Ectodermal cell (in vitro differentiated cells): ENCODE measurements at regions not wholly inside any gene's neighbourhood (a gene's known extent, or its start where the extent isn't known, plus 50 kb on each side); places are given as distances from the start of the nearest gene placed in this dataset.

ENCODE experiments used
- H3K27ac ChIP-seq: 2 replicates; pipeline ENCODE4 v1.7.0; 2013; ENCODE audit warnings: mild to moderate bottlenecking, low read depth, low read length; ENCODE audit not compliant: insufficient read depth, poor library complexity, severe bottlenecking
- H3K27me3 ChIP-seq: 2 replicates; pipeline ENCODE4 v1.7.0; 2013; ENCODE audit warnings: mild to moderate bottlenecking, low read length; ENCODE audit not compliant: insufficient read depth, control insufficient read depth, poor library complexity, severe bottlenecking
- H3K36me3 ChIP-seq: one replicate; pipeline ENCODE4 v1.7.0; 2013; ENCODE audit warnings: low read length; ENCODE audit not compliant: control insufficient read depth, insufficient read depth
- H3K4me1 ChIP-seq: one replicate; pipeline ENCODE4 v1.7.0; 2013; ENCODE audit warnings: low read length; ENCODE audit not compliant: control insufficient read depth, insufficient read depth
- H3K4me3 ChIP-seq: 2 replicates; pipeline ENCODE4 v1.7.0; 2013; ENCODE audit warnings: low read depth, low read length, control low read depth; ENCODE audit not compliant: insufficient read depth
- H3K9me3 ChIP-seq: 2 replicates; pipeline ENCODE4 v1.7.0; 2013; ENCODE audit warnings: mild to moderate bottlenecking, low read length, moderate library complexity; ENCODE audit not compliant: control insufficient read depth
- WGBS, 2 experiments: methylation state at CpG; one replicate each; pipeline ENCODE4 v1.1.7; 2013; ENCODE audit warnings: missing lambda C conversion rate in 2 of 2; 5-methylcytosine and 5-hydroxymethylcytosine counted together

- H3K36me3 ChIP-seq: no peaks in the 10 kb centered on the region
- H3K27me3 ChIP-seq: no peaks in the 10 kb centered on the region
- H3K4me1 ChIP-seq: no peaks in the 10 kb centered on the region
- no peak overlapping the region for H3K4me3 ChIP-seq
- H3K27ac ChIP-seq: no peak overlapping the region
- WGBS, 2 experiments: 62 to 65% methylated on average over 2 of the region's 2 CpGs
- H3K9me3 ChIP-seq: no peaks in the 10 kb centered on the region
Observed at GRCh38 chr11:119476038-119476437, 53.1 kb upstream of the THY1 start.

GRCh38 chr11:119474682-119475596, 52.0 kb upstream of the THY1 start:
- WGBS, 2 experiments: 51 to 52% methylated on average over 9 of the region's 9 CpGs
- Histone ChIP-seq H3K27ac (no peak overlapping the region), H3K4me1 (no peaks in the 10 kb centered on the region), H3K9me3 (no peaks in the 10 kb centered on the region), H3K27me3 (no peaks in the 10 kb centered on the region), H3K4me3 (no peak overlapping the region), H3K36me3 (no peaks in the 10 kb centered on the region)

GRCh38 chr11:119473901-119474681, 51.1 kb upstream of the THY1 start:
- Histone ChIP-seq H3K27me3 (no peaks in the 10 kb centered on the region), H3K27ac (no peak overlapping the region), H3K4me3 (no peak overlapping the region), H3K9me3 (no peaks in the 10 kb centered on the region), H3K36me3 (no peaks in the 10 kb centered on the region), H3K4me1 (no peaks in the 10 kb centered on the region)
- WGBS, 2 experiments: 92 to 95% methylated on average over 12 of the region's 12 CpGs

DNA sequence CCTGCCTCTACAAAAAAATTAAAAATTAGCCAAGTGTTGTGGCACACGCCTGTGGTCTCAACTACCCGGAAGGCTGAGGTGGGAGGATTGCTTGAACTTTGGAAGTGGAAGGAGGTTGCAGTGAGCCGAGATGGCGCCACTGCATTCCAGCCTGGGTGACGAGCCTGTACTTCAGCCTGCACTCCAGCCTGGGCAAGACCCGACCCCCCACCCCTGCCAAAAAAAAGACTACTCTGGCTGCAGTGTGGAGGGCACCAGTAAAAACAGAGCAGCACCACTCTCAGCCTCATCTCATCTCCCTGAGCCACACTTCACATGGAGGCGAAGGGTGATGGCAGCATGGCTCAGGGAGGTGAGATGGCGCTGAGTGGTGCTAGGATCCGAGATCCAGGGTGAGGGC, 50.3 kb upstream of the THY1 start:
- 87 to 89% methylated on average over 9 of the region's 9 CpGs for WGBS, 2 experiments
- Histone ChIP-seq H3K27me3 (no peaks in the 10 kb centered on the region), H3K4me3 (no peak overlapping the region), H3K36me3 (no peaks in the 10 kb centered on the region), H3K9me3 (no peaks in the 10 kb centered on the region), H3K27ac (no peak overlapping the region), H3K4me1 (no peaks in the 10 kb centered on the region)

GRCh38 chr11:119472856-119473222, 49.9 kb upstream of the THY1 start:
- Histone ChIP-seq H3K4me1 (no peaks in the 10 kb centered on the region), H3K27me3 (no peaks in the 10 kb centered on the region), H3K27ac (no peak overlapping the region), H3K9me3 (no peaks in the 10 kb centered on the region), H3K36me3 (no peaks in the 10 kb centered on the region), H3K4me3 (no peak overlapping the region)
- WGBS, 2 experiments: 94 to 95% methylated on average over 14 of the region's 14 CpGs
